Vagina (tissue), 2 donors: ENCODE measurements at regions not wholly inside any gene's neighbourhood (a gene's known extent, or its start where the extent isn't known, plus 50 kb on each side); places are given as distances from the start of the nearest gene placed in this dataset.

Source experiments
- POLR2A ChIP-seq, 2 donors: fragments of 450-650 bp; IDR thresholded peaks; one replicate each; pipeline ENCODE4 v1.6.1; 2017; ENCODE audit warnings: antibody characterized with exemption in 2 of 2, mild to moderate bottlenecking in 2 of 2, moderate library complexity in 2 of 2
- POLR2AphosphoS5 ChIP-seq, 2 donors: sonication (generic); formaldehyde crosslinking; IDR thresholded peaks; one replicate each; pipeline ENCODE4 v1.9.0; 2017; ENCODE audit warnings: antibody characterized with exemption in 2 of 2, mild to moderate bottlenecking in 2 of 2, low read depth in 1 of 2; ENCODE audit not compliant: insufficient read depth in 1 of 2
- TF ChIP-seq, protein P1 (sequence below), 3 experiments: fragments of 450-650 bp in 2 of 3; fragments of 200-600 bp in 1 of 3; sonication (generic) in 1 of 3; IDR thresholded peaks; one replicate each; pipeline ENCODE4 v1.5.1; 2017 to 2019; ENCODE audit warnings: antibody characterized with exemption in 3 of 3, mild to moderate bottlenecking in 2 of 3, moderate library complexity in 2 of 3

DNA sequence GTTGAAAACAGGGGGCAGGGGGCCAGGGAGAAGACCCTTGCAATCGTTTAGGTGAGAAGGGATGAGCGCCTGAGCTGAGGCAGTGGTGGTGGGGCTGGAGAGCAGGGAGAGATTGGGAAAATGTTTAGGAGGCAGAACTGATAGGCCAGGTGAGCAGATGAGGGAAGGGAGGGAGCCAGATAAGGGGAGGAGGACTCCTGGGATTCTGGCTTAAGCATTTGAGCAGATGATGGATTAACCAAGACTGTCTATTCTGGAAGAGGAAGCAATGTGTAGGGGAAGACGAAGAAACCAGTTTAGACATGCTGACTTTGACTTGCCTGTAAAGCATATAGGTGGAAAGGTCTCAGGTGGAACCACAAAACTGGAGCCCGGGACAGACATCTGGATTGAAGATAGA lies 49.9 kb upstream of the ASPRV1 start:
- TF ChIP-seq, protein P1, sequence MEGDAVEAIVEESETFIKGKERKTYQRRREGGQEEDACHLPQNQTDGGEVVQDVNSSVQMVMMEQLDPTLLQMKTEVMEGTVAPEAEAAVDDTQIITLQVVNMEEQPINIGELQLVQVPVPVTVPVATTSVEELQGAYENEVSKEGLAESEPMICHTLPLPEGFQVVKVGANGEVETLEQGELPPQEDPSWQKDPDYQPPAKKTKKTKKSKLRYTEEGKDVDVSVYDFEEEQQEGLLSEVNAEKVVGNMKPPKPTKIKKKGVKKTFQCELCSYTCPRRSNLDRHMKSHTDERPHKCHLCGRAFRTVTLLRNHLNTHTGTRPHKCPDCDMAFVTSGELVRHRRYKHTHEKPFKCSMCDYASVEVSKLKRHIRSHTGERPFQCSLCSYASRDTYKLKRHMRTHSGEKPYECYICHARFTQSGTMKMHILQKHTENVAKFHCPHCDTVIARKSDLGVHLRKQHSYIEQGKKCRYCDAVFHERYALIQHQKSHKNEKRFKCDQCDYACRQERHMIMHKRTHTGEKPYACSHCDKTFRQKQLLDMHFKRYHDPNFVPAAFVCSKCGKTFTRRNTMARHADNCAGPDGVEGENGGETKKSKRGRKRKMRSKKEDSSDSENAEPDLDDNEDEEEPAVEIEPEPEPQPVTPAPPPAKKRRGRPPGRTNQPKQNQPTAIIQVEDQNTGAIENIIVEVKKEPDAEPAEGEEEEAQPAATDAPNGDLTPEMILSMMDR (IDR thresholded peaks at IDR 0.05): no peak
- TF ChIP-seq POLR2A (IDR thresholded peaks at IDR 0.05) (no peak), POLR2AphosphoS5 (IDR thresholded peaks at IDR 0.05; ENCODE audit: insufficient read depth in 1 of 2, low read depth in 1 of 2) (no peak)
